Right hindlimb (tissue), 1 donor: ENCODE measurements at regions not wholly inside any gene's neighbourhood (a gene's known extent, or its start where the extent isn't known, plus 50 kb on each side); places are given as distances from the start of the nearest gene placed in this dataset.

Experiments used
- DNase-seq: peaks from one replicate; pipeline ENCODE4 v3.0.0-alpha.2; 2018

DNA sequence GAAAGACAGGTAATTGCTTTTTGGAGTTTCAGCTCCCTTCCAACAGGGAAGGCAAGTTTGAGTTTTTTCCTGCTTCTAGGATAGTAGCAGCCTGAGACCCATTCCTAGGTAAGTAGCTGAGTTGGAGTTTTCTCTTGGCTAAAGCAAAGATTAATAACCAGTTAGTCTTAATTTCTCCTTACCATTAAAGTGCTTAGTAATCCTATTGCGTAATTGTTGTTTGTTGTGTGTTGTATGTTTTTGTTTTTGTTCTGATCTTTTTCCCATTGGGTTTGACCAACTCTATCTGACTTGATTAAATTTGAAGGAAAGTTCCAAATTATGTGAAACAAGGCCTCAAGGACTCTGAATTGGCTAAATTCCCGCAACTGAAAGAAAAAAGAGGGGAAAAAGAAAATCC is 83.5 kb downstream of the TBX22 start:
- DNase-seq = no peak

DNA sequence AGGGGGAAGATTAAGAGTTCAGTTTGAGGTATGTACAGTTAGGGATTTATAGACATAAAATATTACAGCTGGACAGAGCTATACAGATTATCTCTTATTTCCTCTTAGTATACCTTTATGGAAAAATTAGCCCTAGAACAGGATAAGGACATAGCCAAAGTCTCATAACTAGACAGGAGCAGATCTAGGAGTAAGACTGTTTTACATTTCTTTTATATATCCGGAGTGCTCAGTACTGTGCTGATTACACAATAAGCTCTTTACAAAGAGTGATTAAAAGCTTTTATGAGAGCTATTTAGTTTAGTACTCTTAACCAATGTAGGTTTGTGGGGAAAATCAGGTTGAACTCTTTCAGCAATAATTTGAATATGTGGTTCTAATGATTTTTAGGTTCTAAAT is 105.8 kb downstream of the TBX22 start:
- no peak for DNase-seq

GRCh38 chrX:80138938-80139337 is 124.4 kb downstream of the TBX22 start:
- DNase-seq = no peak

DNA sequence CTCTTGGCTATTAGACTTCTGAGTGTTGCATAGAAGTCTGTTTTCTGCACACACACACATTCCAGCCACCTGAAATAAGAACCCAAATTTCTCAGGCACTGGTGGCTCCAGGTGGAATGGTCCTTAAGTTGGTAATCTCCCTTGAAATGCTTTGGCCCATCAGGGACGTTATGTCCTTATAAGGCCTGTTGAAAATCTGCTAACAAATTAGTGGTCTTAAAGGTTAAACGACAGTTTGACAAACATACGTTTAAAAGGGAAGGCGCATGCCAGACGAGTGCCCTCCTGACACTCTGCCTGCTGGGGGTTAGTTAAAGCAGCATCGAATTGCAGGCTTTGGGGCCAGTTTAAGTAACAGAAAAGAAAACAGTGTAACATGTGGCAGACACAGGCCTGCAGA is 125.0 kb downstream of the TBX22 start:
- DNase-seq = no peak

DNA sequence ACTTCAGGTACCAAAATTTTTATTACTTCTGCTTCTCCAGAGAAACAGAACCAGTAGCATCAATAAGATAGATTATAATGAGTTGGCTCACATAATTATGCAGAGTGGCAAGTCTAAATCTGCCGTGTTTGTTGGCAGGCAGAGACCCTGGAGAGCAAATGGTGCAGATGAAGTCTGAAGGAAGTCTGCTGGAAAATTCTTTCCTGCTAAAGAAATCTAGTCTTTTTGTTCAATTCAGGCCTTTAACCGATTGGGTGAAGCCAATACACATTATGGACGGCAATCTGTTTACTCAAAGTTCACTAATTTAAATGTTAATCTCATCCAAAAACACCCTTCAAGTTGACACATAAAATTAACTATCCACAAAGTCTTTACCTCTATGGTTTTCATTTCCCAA is 156.0 kb downstream of the TBX22 start:
- DNase-seq = no peak

DNA sequence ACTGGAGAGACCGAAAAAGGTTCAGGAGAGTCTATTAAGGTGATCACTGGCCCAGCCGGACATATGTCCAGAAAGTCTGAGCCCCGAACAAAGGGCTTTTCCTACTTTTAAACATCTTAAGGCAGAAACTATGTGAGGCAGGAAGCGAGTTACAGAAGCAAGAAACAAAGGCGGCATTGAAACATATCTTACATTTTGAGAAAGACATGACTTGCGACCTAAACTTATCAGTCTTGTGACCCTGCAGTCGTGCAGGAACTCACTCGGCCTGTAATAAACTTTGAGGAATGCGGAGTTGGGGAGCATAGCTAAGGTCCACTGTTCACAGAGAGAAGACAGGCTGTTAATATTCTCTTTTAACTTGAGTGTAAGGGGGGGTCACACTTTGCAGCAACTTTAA is 158.7 kb downstream of the TBX22 start:
- no peak for DNase-seq

DNA sequence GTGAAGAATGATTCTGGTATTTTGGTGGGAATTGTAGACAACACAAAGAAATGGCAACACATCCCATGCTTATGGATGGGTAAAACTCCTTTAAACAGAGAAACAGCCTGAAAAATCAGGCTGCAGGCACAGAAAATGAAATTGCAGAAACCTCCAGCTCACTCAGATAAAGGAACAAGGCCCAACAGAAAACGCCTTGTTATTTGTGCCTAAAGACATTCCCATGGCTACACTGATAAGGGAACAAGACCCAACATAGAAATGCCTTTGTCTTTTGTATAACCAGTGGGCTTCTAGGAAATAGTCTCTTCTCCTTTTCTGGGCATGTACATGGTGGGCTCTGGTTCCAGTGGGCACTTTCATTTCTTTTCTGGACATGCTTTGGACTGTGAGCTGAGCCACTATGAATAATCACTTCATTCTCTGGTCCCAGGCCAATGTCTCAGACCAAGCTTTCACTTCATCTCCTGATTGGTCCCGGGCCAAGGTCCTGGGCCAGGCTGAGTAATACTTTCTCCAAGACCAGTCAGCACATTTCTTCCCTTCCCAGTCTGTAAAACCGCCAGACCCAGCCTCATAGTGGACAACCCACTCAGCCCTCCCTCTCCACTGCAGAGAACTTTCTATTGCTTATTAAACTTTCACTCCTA is 160.5 kb downstream of the TBX22 start:
- DNase-seq = no peak

GRCh38 chrX:80181079-80181478 is 166.5 kb downstream of the TBX22 start:
- DNase-seq = no peak

DNA sequence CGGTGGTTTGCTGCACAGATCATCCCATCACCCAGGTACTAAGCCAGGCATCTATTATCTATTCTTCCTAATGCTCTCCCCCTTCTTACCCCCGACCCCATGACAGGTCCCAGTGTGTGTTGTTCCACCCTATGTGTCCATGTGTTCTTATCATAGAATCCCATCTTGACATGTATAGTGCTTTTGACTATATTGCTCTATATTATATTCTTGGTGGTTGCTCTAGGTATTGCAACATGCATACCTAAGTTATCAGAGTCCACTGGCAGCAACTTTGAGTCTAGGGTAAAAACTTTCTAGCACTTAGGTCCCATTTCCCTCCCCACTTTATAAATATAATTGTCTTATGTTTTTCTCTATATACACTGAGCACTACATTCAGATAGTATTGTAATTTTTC is 170.3 kb downstream of the TBX22 start:
- no peak for DNase-seq

- DNase-seq = no peak
Observed at GRCh38 chrX:80206647-80207046, 192.1 kb downstream of the TBX22 start.

DNA sequence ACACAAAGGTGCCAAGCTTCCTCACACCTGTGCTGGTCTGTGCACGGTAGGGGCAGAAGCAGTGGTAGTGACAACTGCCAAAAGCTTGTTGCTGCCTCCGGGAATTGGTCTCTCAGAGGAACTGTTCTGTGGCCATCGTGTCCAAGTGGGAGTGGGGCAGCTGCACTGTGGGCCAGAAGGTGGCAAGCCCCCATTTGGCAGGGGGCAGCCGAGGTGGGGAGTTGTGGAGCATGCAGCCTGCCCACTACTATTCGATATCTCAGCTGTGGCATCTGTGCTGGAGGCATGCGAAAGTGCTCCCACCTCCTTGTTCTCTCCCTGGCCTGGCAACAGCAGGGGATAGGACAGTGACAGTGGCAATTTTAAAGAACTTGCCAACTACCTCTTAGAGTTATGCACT is 192.8 kb downstream of the TBX22 start:
- DNase-seq = no peak

GRCh38 chrX:80216086-80216485 is 201.5 kb downstream of the TBX22 start:
- no peak for DNase-seq

DNA sequence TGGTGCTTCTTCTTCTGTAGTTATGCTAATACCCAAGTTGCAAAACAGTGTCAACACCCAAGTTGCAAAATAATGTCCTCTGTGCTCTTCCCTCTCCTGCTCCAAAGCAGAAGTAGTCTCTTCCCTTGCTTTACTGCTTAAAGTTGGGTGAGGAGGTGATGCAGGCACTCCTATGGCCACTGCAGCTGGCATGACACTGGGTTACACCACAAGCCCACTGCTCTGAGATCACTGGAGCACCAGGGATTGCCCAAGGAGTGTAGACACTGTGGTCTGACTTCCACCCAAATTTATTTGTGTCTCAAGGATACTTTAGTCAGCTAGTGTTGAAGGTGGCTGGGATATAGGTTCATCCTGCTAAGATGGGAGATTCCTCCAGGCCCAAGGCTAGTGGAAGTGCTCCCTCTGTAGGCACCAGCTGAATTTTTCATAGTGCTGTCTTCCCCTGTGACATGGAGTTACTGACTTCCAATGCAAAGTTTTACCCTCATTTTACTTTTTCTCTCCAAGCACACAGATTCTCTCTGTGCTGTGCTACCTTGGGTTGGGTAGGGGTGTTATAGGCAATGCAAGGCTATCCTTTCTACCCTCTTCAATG is 196.2 kb upstream of the TENT5D start:
- no peak for DNase-seq

DNA sequence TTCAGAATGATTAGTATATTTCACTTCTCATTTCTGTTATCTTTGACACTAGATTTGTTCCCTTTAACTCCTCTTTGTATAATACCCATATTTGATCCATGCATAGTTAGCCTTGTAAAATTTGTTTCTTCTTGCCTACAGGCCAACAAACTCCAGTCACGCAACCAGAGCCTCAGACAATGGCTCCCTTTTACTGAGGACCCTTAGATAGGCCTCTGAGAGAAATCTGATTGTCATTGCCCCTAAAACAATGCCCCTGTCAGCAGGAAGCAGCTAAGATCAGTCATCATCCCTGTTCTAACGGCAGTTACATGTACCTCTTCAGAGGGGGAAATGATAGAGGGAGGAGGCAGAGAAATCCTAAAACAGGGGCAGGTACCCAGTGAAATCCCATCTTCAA is 190.6 kb upstream of the TENT5D start:
- DNase-seq = no peak

DNA sequence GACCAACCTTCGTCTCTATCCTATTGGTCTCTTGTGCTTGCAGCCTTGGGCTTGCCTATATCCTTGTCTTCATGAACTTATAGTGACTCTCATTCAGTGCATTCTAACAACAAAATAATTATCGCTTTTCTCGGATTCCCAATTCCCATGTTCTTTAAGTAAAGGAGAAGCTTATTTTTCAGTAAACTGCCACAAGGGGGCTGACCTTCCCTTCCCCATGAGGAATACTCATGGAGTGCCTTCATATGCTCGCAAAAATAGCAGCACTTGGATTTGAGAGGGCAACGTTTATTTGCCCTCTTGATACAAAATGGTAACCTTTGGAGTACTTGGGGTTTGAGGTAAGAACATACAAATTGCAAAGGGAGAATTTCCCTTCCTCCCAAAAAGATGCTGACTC is 183.2 kb upstream of the TENT5D start:
- DNase-seq = no peak

- no peak for DNase-seq
Observed at GRCh38 chrX:80246271-80246670, 174.0 kb upstream of the TENT5D start.

DNA sequence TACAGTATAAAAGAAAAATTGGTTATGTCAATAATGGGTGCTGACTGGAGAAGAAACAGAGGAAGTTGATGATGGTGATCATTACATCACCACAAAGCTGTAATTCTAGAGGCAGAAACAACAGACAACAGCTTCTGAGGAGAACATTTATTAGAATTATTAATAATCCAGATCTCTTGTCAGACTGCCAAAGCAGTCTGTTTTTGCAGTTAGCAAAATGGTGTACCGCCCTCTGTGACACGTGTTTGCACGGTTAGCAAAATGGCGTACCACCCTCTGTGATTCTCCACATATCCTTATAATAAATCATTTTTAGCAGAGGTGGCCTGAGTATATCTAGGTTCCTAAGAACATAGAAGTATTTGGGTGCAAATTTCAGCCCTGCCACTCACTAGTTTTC is 154.0 kb upstream of the TENT5D start:
- no peak for DNase-seq

DNA sequence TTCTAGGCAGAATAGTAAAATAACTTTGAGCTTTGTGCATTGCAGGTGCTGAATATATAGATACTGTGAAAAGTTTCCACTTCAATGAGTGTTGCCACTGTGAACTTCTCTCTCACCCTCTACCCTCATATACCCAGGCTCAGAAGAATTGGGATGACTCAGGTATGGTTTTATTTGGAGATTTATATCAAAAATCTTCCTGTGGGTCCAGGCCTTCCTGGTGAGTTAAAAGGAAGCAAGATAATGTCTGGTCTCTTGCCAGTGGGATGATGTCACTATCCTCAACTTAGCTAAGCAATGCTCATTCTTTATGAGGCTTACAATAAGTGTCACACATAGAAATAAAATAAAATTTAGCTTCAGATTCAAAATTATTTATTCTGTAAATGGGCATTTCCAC is 153.3 kb upstream of the TENT5D start:
- no peak for DNase-seq

GRCh38 chrX:80267790-80268189 is 152.5 kb upstream of the TENT5D start:
- DNase-seq = no peak

DNA sequence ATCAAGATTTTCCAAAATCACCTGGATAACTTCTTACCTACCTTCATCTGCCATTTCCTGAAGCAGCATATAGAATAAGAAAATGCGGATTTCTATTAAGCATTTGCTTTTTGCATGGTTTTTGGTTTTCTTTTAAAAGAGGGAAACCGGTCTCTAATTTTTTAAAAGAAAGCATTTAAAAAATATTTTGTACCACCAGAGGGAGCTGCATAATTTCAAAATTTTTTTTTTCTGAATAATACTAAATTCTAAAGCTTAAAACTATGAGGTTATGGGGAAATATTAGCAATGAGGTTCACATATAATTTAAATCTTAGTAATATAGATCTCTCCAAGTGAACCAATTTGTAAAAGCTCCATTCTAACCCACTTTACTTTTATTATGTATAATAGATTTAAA is 137.7 kb upstream of the TENT5D start:
- no peak for DNase-seq

DNA sequence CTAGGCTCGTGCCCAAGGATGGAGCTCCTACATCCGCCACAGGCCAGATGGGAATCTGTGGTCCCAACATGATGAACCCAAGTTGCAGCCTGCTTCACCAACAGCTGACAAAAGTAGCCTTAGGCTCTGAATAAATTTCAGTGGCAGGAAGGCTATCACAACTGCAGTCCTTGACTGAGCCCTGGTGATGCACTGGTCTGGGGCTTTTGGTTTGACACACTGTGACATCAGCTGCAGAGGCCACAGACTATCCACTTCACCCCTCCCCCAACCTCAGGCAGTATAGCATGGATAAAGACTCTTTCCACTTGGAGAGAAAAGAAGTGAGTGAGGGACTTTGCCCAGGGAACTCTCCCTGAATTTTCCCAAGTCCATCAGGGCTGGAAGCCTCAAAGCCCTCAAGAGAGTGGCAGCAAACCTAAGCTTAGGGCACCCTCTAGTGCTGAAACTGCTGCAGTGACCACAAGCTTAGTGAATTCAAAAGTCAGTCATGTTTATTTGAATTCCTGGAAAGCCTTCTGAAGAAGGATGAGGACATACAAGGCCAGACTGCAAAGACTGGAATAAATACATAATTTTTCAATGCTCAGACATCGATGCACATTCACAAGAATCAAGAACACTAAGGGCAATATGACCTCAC is 135.0 kb upstream of the TENT5D start:
- DNase-seq = peak; percentile 12

DNA sequence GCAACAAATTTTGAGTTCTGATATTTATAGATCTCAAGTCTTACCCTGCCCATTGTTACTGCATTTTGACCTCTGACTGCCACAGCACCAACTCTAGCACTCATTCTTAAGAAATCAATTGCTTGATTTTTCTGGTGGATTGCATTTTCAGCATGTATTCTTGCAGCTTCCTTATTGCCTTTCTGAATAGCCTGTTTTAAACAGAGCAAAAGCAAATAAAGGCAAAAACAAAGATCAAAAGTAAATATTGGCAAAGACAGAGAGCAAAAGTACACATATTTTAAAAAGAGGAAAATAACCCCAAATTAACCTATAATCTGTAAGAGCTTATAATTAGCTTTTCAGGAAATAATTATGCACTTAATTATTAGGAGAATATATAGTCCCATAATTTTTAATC is 129.4 kb upstream of the TENT5D start:
- no peak for DNase-seq

DNA sequence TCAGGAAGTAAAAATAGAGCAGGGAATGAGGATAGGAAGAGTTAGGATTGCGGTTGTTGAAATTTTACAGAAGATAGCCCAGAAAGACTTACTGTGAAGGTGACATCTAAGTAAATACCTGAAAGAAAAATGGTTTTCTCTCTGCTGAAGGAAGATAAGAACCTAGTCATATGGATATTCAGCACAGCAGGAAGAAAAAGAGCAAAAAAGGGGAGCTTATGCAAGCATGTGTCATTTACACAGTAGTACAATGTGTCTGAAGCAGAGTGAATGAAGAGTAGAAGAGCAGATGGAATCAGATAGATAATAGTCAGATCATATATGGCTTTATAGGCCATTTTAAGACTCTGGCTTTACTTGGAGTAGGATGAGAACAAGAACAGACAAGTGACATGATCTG is 126.9 kb upstream of the TENT5D start:
- DNase-seq = no peak

DNA sequence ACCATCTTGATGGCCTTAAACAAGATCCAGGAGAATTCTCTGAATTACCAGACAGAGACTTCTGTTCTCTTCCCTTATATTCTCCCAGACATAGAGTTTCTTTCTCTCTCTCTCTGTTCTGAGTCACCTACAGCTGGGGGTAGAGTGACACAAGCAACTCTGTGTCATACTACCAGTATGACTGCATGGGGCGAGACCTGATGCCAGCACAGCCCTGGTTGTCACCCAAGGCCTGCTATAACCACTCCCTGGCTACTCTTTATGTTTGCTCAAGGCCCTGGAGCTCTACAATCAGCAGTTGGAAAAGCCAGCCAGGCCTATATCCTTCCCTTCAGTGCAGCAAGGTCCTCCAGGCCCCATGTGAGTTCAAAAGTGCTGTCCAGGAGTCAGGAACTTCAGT is 114.2 kb upstream of the TENT5D start:
- no peak for DNase-seq

- DNase-seq = no peak
Observed at GRCh38 chrX:80312448-80312847, 107.8 kb upstream of the TENT5D start.
